NT2/D1 (cell line): ENCODE measurements at regions not wholly inside any gene's neighbourhood (a gene's known extent, or its start where the extent isn't known, plus 50 kb on each side); places are given as distances from the start of the nearest gene placed in this dataset.

Experiments
- DNase-seq: peaks from one replicate; pipeline ENCODE4 v3.0.0-alpha.2; 2011; ENCODE audit warnings: low read depth, low spot score
- H3K27me3 ChIP-seq: 2 replicates; pipeline ENCODE4 v1.6.0; 2011; ENCODE audit warnings: mild to moderate bottlenecking; ENCODE audit not compliant: insufficient read length, insufficient read depth
- H3K36me3 ChIP-seq: 2 replicates; pipeline ENCODE4 v1.6.1; 2011; ENCODE audit warnings: mild to moderate bottlenecking, low read length, mixed read lengths; ENCODE audit not compliant: insufficient read depth, insufficient read length
- H3K4me1 ChIP-seq: 2 replicates; pipeline ENCODE4 v1.5.1; 2011; ENCODE audit not compliant: insufficient read depth, insufficient read length
- H3K4me3 ChIP-seq: 2 replicates; pipeline ENCODE4 v1.5.1; 2011; ENCODE audit warnings: low read depth; ENCODE audit not compliant: insufficient read length
- H3K9ac ChIP-seq: 2 replicates; pipeline ENCODE4 v1.6.0; 2011; ENCODE audit warnings: low read depth; ENCODE audit not compliant: insufficient read length
- H3K9me3 ChIP-seq: 2 replicates; pipeline ENCODE4 v1.5.1; 2011; ENCODE audit warnings: mild to moderate bottlenecking, low read length; ENCODE audit not compliant: insufficient read depth
- SUZ12 ChIP-seq: IDR thresholded peaks from 2 replicates; pipeline ENCODE4 v1.6.1; 2011; ENCODE audit not compliant: insufficient read length, insufficient read depth; ENCODE audit errors: extremely low read depth
- YY1 ChIP-seq: IDR thresholded peaks from 2 replicates; pipeline ENCODE4 v1.6.1; 2011; ENCODE audit not compliant: insufficient read length, insufficient read depth
- ZNF274 ChIP-seq: IDR thresholded peaks from 2 replicates; pipeline ENCODE4 v1.6.1; 2011; ENCODE audit warnings: mild to moderate bottlenecking, low read depth, low read length

- no peaks in the 10 kb centered on the region for H3K9me3 ChIP-seq
- TF ChIP-seq YY1 (no peak), SUZ12 (no peak), ZNF274 (no peak)
- no peaks in the 10 kb centered on the region for H3K36me3 ChIP-seq
- H3K27me3 ChIP-seq = no peaks in the 10 kb centered on the region
- no peak overlapping the region for H3K9ac ChIP-seq
- H3K4me1 ChIP-seq = no peaks in the 10 kb centered on the region
- H3K4me3 ChIP-seq = no peak overlapping the region
- no peak for DNase-seq
Observed at GRCh38 chr3:8085498-8085897, 416.1 kb upstream of the LMCD1 start.

GRCh38 chr3:8087951-8088350 lies 413.7 kb upstream of the LMCD1 start:
- no peaks in the 10 kb centered on the region for H3K27me3 ChIP-seq
- H3K4me3 ChIP-seq = no peak overlapping the region
- no peaks in the 10 kb centered on the region for H3K4me1 ChIP-seq
- no peak for DNase-seq
- no peak overlapping the region for H3K9ac ChIP-seq
- TF ChIP-seq YY1 (no peak), SUZ12 (no peak), ZNF274 (no peak)
- H3K9me3 ChIP-seq = no peaks in the 10 kb centered on the region
- H3K36me3 ChIP-seq = no peaks in the 10 kb centered on the region

DNA sequence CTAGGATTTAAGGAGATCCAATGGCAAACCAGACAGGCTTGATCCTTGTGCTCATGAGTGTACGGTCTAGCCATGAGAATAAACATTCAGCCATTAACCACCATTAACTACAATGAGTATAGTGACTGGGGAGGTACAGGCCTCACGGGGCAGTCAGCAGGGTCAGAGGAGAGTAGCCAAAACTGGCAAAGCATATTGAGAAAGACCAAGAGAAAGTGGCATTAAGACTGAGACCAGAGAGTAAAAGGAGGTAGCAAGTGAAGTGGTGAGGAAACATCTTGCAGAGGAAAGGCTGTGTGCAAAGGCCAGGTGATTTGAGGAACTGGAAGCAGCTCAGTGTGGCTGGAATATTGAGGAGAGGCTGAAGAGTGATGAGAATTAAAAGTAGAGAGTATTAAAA lies 407.2 kb upstream of the LMCD1 start:
- no peaks in the 10 kb centered on the region for H3K36me3 ChIP-seq
- H3K4me3 ChIP-seq = no peak overlapping the region
- no peaks in the 10 kb centered on the region for H3K9me3 ChIP-seq
- H3K27me3 ChIP-seq = no peaks in the 10 kb centered on the region
- DNase-seq = no peak
- H3K4me1 ChIP-seq = no peaks in the 10 kb centered on the region
- H3K9ac ChIP-seq = no peak overlapping the region
- TF ChIP-seq SUZ12 = no peak
- no peak for TF ChIP-seq YY1
- no peak for TF ChIP-seq ZNF274

DNA sequence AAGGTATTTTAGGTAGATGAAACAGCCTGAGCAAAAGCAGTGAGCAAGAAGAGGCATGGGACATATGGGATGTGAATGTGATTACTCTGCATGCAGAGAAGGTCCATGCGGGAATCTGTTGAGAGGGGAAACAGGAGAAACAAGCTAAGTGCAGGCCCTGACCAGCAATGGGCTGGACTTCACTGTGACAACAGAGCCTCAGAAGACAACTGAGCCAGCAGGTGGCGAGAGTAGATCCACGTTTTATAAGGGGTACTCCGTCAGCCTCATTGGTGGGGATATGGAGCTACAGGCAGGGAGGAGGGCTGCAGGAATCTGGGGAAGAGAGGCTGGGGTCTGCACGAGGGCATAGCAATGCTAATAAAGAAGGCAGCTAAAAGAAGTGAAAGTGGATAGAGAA lies 405.9 kb upstream of the LMCD1 start:
- Histone ChIP-seq H3K4me1 (no peaks in the 10 kb centered on the region), H3K9ac (no peak overlapping the region), H3K36me3 (no peaks in the 10 kb centered on the region), H3K9me3 (no peaks in the 10 kb centered on the region), H3K27me3 (no peaks in the 10 kb centered on the region), H3K4me3 (no peak overlapping the region)
- DNase-seq = no peak
- TF ChIP-seq ZNF274 = no peak
- TF ChIP-seq SUZ12 = no peak
- no peak for TF ChIP-seq YY1

- Histone ChIP-seq H3K27me3 (no peaks in the 10 kb centered on the region), H3K9me3 (no peaks in the 10 kb centered on the region), H3K4me3 (no peak overlapping the region), H3K36me3 (no peaks in the 10 kb centered on the region), H3K9ac (no peak overlapping the region), H3K4me1 (no peaks in the 10 kb centered on the region)
- TF ChIP-seq SUZ12 (no peak), ZNF274 (no peak), YY1 (no peak)
- no peak for DNase-seq
Observed at GRCh38 chr3:8097690-8098089, 403.9 kb upstream of the LMCD1 start.

GRCh38 chr3:8103954-8104353 lies 397.7 kb upstream of the LMCD1 start:
- Histone ChIP-seq H3K4me3 (no peak overlapping the region), H3K27me3 (no peaks in the 10 kb centered on the region), H3K9me3 (no peaks in the 10 kb centered on the region), H3K9ac (no peak overlapping the region), H3K4me1 (no peaks in the 10 kb centered on the region), H3K36me3 (no peaks in the 10 kb centered on the region)
- TF ChIP-seq YY1 (no peak), SUZ12 (no peak), ZNF274 (no peak)
- DNase-seq = no peak

- TF ChIP-seq YY1 = no peak
- no peak for TF ChIP-seq SUZ12
- no peak for TF ChIP-seq ZNF274
- no peak overlapping the region for H3K9ac ChIP-seq
Observed at GRCh38 chr3:8106921-8107320, 394.7 kb upstream of the LMCD1 start.

DNA sequence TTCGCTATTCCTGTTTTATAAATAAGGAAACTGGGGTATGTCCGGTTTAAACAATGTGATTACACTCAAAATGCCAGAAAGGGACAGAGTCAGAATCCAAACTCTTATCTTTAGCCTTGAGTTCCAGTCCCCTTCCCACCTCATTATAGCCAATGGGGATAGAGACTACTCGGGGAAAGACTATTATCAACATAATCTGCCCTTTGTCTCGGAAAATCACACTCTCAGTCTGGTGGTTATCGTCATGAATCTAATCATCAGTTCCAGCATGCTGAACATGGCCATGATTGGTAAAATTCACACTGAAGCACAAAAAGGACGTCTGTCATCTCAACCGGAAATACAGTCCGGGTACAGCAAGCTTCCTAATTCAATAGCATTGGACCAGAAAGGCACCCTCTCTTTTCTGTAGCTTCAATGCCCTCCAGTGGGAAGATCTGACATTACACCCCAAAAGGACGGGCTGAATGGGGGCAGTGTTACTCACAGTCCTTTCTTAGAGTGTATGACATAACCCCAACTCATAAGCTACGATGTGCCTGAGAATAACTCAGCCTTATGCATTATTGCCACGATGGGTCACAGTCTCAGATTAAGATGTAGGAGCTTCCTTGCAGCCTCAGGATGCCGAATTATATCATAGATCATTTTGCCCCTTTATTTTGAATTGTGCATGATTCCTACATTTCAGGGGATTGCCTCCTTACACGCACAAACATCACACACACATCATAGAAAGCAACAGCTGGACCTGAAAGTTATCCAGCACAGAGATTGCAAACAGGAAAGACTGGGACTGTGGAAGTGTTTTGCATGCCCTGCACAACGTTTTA lies 390.4 kb upstream of the LMCD1 start:
- Histone ChIP-seq H3K9me3 (no peaks in the 10 kb centered on the region), H3K4me1 (peaks cover 4% of the 10 kb centered on the region), H3K36me3 (no peaks in the 10 kb centered on the region), H3K4me3 (no peak overlapping the region), H3K9ac (no peak overlapping the region), H3K27me3 (no peaks in the 10 kb centered on the region)
- TF ChIP-seq YY1 (no peak), SUZ12 (no peak), ZNF274 (no peak)
- peak; percentile 78 for DNase-seq

More at GRCh38 chr3:8106921-8107320, 394.7 kb upstream of the LMCD1 start:
- no peaks in the 10 kb centered on the region for H3K36me3 ChIP-seq
- H3K9me3 ChIP-seq = no peaks in the 10 kb centered on the region
- DNase-seq = no peak
- H3K4me3 ChIP-seq = no peak overlapping the region
- no peaks in the 10 kb centered on the region for H3K27me3 ChIP-seq
- no peaks in the 10 kb centered on the region for H3K4me1 ChIP-seq
